HEK293T (cell line): ENCODE measurements at regions not wholly inside any gene's neighbourhood (a gene's known extent, or its start where the extent isn't known, plus 50 kb on each side); places are given as distances from the start of the nearest gene placed in this dataset.
A peak's percentile ranks its signal among the peaks of the same experiment; 100 is the strongest.

Experiments used
- CTCF ChIA-PET: fragments of 350-600 bp; formaldehyde crosslinking; extraction: SDS; loops from one replicate; lab custom pipeline; 2021; ENCODE audit warnings: antibody characterized with exemption, inconsistent platforms; lab: Yijun Ruan, JAX
- POLR2A ChIA-PET: fragments of 350-600 bp; formaldehyde crosslinking; extraction: SDS; loops from one replicate; lab custom pipeline; 2020; ENCODE audit warnings: antibody characterized with exemption, inconsistent platforms; lab: Yijun Ruan, JAX
- DNase-seq: peaks from one replicate; pipeline ENCODE4 v3.0.0; 2012; ENCODE audit warnings: mixed read lengths; ENCODE audit errors: extremely low spot score
- ARNT ChIP-seq: fragments of 450-650 bp; IDR thresholded peaks from 2 replicates; pipeline ENCODE4 v1.6.1; 2017; ENCODE audit warnings: mild to moderate bottlenecking
- BHLHE40 ChIP-seq: fragments of 450-650 bp; IDR thresholded peaks from 2 replicates; pipeline ENCODE4 v1.6.1; 2016; ENCODE audit warnings: mild to moderate bottlenecking, moderate library complexity, borderline replicate concordance
- CTBP1 ChIP-seq: fragments of 450-650 bp; IDR thresholded peaks from 2 replicates; pipeline ENCODE4 v1.6.1; 2016; ENCODE audit warnings: borderline replicate concordance
- ELF4 ChIP-seq: fragments of 450-650 bp; IDR thresholded peaks from 2 replicates; pipeline ENCODE4 v1.6.1; 2017; ENCODE audit warnings: antibody characterized with exemption
- FOXA1 ChIP-seq: fragments of 450-650 bp; IDR thresholded peaks from 2 replicates; pipeline ENCODE4 v1.6.1; 2016; ENCODE audit warnings: mild to moderate bottlenecking
- FOXK2 ChIP-seq: fragments of 450-650 bp; IDR thresholded peaks from 2 replicates; pipeline ENCODE4 v1.6.1; 2016; ENCODE audit warnings: mild to moderate bottlenecking
- FOXM1 ChIP-seq: fragments of 450-650 bp; IDR thresholded peaks from 2 replicates; pipeline ENCODE4 v1.6.1; 2017; ENCODE audit warnings: mild to moderate bottlenecking, borderline replicate concordance
- HDGF ChIP-seq: fragments of 450-650 bp; IDR thresholded peaks from 2 replicates; pipeline ENCODE4 v1.6.1; 2017; ENCODE audit warnings: antibody characterized with exemption, borderline replicate concordance
- L3MBTL2 ChIP-seq: fragments of 450-650 bp; conservative IDR thresholded peaks from 2 replicates; pipeline ENCODE4 v1.6.1; 2016; ENCODE audit warnings: mild to moderate bottlenecking
- LEF1 ChIP-seq: fragments of 450-650 bp; IDR thresholded peaks from 2 replicates; pipeline ENCODE4 v1.6.1; 2017; ENCODE audit warnings: mild to moderate bottlenecking, borderline replicate concordance
- NFRKB ChIP-seq: fragments of 450-650 bp; IDR thresholded peaks from 2 replicates; pipeline ENCODE4 v1.6.1; 2016; ENCODE audit warnings: mild to moderate bottlenecking, moderate library complexity
- SP1 ChIP-seq: fragments of 450-650 bp; IDR thresholded peaks from 2 replicates; pipeline ENCODE4 v1.6.1; 2017
- SUZ12 ChIP-seq: fragments of 450-650 bp; IDR thresholded peaks from 2 replicates; pipeline ENCODE4 v1.6.1; 2016; ENCODE audit warnings: mild to moderate bottlenecking
- TARDBP ChIP-seq: fragments of 450-650 bp; IDR thresholded peaks from 2 replicates; pipeline ENCODE4 v1.6.1; 2016
- ZNF384 ChIP-seq: fragments of 450-650 bp; IDR thresholded peaks from 2 replicates; pipeline ENCODE4 v1.6.1; 2016
- TF ChIP-seq, protein P1 (sequence below): fragments of 450-650 bp; IDR thresholded peaks from 2 replicates; pipeline ENCODE4 v1.6.1; 2016

DNA sequence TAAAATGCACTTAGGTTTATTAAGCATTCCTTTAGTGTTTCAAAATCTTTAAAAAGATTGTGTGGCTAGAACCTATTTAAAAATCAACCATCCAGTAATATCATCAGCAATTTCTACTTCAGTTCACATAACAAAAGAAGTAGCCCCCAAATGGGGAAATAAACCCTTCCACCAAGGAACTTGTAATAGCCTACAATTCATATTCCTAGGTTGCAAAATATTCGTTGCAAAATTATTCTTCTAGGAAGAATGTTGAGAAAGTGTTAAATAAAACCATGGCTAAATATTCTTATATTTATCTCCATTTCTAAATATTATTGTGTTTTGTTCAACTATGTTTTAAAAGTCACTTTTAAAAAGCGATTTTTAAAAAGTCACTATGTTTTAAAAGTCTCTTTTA is 177.9 kb upstream of the PRLR start:
- no peak for DNase-seq
- CTCF ChIA-PET = no interaction called here
- no peak for TF ChIP-seq FOXM1
- no peak for TF ChIP-seq FOXA1
- no peak for TF ChIP-seq LEF1
- no peak for TF ChIP-seq ELF4
- TF ChIP-seq SP1 = no peak
- no peak for TF ChIP-seq BHLHE40
- no peak for TF ChIP-seq FOXK2
- TF ChIP-seq ZNF384 = no peak
- POLR2A ChIA-PET = no interaction called here

DNA sequence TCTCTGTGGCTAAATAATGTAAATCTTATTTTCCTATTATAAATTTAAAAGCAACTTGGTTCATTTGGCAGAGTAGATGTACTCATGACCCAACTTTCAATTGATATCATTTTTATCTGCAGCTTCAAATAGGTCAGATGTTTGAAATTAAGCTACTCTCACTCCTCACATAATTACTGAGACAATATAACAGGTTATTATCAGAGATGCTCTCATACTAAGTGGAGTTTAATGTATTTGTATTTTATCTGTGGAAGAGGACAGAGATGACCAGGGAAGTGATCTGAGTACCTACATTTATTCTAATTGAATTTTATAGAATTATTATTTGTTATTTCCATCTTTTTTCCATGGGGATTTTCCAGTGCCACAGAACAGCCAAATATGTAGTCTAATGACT is 177.4 kb upstream of the PRLR start:
- POLR2A ChIA-PET = no interaction called here
- no peak for TF ChIP-seq SP1
- TF ChIP-seq FOXM1 = no peak
- no peak for TF ChIP-seq SUZ12
- no peak for TF ChIP-seq HDGF
- TF ChIP-seq ZNF384 = no peak
- no peak for TF ChIP-seq NFRKB
- no peak for TF ChIP-seq L3MBTL2
- no peak for TF ChIP-seq CTBP1
- no peak for TF ChIP-seq BHLHE40
- no peak for TF ChIP-seq FOXA1
- TF ChIP-seq LEF1 = no peak
- no peak for TF ChIP-seq ARNT
- no peak for TF ChIP-seq TARDBP
- DNase-seq = no peak
- CTCF ChIA-PET = no interaction called here

DNA sequence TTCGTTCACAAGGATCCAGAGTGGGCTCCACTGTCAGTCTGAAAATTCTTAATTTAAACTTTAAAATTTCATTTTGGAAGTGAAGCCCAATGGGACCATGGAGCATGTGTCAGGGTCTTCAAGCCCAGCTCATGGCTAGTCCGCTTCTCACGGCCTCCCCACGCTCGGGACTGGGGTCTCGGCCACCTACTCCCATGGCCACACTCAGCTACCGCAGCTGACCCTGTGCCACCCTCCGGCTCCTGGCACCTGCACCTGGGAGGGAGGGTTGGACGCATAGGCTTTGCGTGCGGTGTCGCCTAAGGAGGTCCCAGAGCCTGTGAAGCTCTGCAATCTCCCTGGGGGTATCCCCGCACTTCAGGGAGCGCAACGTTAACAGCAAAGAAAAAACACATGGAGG is 175.7 kb upstream of the PRLR start:
- TF ChIP-seq LEF1 = no peak
- TF ChIP-seq SUZ12 = no peak
- CTCF ChIA-PET = no interaction called here
- POLR2A ChIA-PET = no interaction called here
- no peak for DNase-seq

DNA sequence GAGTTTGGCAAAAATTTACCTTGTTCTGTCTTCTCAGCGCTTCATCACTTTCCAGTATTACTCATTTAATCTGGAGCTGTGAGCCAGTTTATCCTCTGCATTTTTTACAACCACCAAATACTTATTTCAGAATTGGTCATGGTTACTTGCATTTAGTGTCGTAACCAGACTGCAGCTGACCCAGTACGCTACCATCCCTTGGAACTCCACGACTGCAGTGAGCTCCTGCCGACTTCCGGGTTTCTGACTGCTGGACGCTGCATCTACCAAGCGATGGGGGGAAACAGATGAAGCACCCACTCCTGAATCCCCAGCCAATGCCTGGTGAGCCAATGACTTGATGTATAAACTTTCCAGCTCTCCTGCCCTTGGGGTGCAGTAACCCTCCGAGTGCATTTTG is 174.4 kb upstream of the PRLR start:
- TF ChIP-seq ARNT = no peak
- TF ChIP-seq ELF4 = no peak
- TF ChIP-seq, protein P1, sequence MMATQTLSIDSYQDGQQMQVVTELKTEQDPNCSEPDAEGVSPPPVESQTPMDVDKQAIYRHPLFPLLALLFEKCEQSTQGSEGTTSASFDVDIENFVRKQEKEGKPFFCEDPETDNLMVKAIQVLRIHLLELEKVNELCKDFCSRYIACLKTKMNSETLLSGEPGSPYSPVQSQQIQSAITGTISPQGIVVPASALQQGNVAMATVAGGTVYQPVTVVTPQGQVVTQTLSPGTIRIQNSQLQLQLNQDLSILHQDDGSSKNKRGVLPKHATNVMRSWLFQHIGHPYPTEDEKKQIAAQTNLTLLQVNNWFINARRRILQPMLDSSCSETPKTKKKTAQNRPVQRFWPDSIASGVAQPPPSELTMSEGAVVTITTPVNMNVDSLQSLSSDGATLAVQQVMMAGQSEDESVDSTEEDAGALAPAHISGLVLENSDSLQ = no peak
- no peak for TF ChIP-seq BHLHE40
- TF ChIP-seq ZNF384 = no peak
- no peak for TF ChIP-seq FOXA1
- TF ChIP-seq L3MBTL2 = no peak
- no peak for TF ChIP-seq FOXK2
- no peak for TF ChIP-seq NFRKB
- TF ChIP-seq LEF1 = no peak
- TF ChIP-seq SP1 = no peak
- no peak for TF ChIP-seq FOXM1
- TF ChIP-seq SUZ12 = no peak
- no peak for TF ChIP-seq TARDBP
- TF ChIP-seq HDGF = no peak
- no peak for TF ChIP-seq CTBP1
- peak; percentile 14 for DNase-seq
- CTCF ChIA-PET = no interaction called here
- POLR2A ChIA-PET = no interaction called here

DNA sequence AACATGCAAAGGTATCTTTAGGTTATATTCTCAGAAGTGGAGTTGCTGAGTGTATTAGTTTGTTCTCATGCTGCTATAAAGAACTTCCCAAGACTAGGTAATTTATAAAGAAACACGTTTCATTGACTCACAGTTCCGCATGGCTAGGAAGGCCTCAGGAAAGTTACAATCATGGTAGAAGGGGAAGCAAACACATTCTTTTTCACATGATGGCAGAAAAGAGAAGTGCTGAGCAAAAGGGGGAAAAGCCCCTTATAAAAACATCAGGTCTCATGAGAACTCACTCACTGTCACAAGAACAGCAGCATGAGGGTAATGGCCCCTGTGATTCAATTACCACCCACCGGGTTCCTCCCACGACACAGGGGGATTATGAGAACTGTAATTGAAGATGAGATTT is 163.6 kb upstream of the PRLR start:
- TF ChIP-seq SUZ12 (no peak), FOXM1 (no peak), TARDBP (no peak), NFRKB (no peak), ZNF384 (no peak), HDGF (no peak), ELF4 (no peak), FOXK2 (no peak), FOXA1 (no peak), CTBP1 (no peak), BHLHE40 (no peak), SP1 (no peak)
- ChIA-PET CTCF (no interaction called here), POLR2A (no interaction called here)
- DNase-seq = no peak

DNA sequence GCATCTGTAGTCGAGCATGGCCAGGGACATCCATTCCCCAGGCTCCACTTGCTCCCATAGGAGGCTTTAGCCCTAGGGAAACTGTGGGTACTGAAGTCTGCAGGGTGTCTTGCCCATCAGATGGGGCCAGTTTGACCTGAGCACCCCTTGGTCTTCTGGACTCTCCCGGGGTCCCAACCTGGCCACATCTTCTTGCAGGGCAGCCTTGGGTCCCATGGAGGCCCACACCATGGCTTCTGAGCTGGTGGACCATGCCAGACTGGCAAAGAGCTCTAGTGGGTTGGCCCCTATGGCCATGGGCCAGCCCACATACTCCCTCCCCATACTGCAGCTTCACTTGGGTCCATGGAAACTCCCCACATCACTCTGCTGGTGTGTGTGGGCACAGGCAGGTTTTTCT is 154.4 kb upstream of the PRLR start:
- CTCF ChIA-PET = no interaction called here
- POLR2A ChIA-PET = no interaction called here
- no peak for TF ChIP-seq FOXA1

DNA sequence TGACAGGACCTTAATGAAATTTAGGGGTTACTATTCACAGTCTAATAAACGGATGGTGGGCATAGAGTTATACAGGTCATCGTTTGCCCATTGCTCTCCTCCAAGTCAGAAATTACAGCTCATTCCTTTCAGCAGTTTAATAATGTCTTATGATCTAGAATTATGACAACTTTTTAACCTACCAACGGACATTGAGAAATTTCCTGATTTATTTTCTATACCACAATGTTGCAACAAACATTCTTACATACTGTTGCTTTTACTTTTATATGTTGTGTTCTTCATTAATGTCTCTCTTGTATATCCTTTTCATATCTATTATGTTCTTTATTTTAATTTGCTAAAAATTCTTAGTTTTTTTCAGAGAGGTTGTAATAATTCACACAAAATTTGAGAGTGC is 152.8 kb upstream of the PRLR start:
- no peak for DNase-seq
- ChIA-PET CTCF (no interaction called here), POLR2A (no interaction called here)
- TF ChIP-seq SP1 (no peak), SUZ12 (no peak), CTBP1 (no peak), HDGF (no peak), FOXM1 (no peak), FOXK2 (no peak), L3MBTL2 (no peak), ELF4 (no peak), NFRKB (no peak), LEF1 (no peak), BHLHE40 (no peak), ZNF384 (no peak), ARNT (no peak), TARDBP (no peak), FOXA1 (no peak)
- TF ChIP-seq, protein P1 = no peak

More for the DNA sequence above, 154.4 kb upstream of the PRLR start:
- DNase-seq = no peak

DNA sequence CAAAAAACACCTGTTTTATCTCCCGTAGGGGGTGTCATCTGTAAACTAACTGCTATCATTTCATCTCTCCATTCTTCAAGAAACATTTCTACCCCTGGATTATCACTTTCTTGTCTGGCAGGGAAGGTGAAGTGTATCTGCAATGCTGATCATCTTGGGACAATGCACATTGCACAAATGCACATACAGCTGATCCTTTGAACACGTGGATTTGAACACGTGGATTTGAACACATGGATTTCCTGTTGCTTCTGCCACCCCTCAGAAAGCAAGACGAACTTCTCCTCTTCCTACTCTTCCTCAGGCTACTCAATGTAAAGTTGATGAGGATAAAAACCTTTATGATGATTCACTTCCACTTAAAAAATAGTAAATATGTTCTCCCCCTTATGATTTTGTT is 147.4 kb upstream of the PRLR start:
- DNase-seq = no peak
- ChIA-PET POLR2A (no interaction called here), CTCF (no interaction called here)
- TF ChIP-seq CTBP1 (no peak), SP1 (no peak), BHLHE40 (no peak), ZNF384 (no peak), SUZ12 (no peak), TARDBP (no peak), NFRKB (no peak), L3MBTL2 (no peak), ARNT (no peak), FOXA1 (no peak), ELF4 (no peak)
- TF ChIP-seq, protein P1 = no peak
